ENCODE measurements at regions not wholly inside any gene's neighbourhood (a gene's known extent, or its start where the extent isn't known, plus 50 kb on each side); places are given as distances from the start of the nearest gene placed in this dataset.

DNA sequence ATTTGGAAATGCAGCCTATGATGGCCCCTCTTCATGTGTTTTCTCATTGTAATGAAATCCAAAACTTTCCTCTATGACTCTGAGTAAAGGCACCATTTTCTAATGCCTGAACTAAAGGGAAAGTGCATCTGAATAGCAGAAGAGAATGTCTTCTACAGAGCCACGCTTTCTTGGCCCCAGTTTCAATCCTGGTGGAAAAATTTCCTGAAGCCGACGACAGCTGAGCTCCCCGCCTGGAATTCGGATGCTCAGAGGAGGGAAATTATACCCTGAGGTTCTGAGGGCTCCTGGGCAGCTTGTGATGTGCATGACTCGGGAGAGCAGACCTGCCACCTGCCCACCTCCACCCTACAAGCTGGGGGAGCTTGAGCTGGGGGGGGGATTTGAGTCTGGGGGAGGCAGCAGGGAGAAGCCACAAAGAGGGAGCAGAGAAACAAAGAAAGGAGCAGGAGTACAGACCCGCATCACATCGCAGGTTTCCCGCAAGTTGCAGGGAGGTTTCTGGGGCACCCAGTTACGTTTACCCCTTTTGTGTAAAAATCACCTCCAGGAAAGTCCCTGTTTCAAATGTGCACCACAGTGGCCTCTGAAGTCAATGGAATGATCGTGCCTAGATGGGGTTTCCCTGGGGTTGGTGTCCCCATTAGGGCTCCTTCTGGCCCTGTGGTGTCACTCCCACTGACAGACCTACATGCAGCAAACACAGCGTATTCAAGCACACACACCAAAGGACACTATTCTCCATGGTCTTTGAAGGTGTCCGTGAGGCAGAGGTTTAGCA, 145.6 kb upstream of the RBPJ start:
- ATAC-seq: no peak

GRCh38 chr4:26175905-26176470, 144.8 kb upstream of the RBPJ start:
- TF ChIP-seq SNAI2 (CRISPR knock-in tag; IDR thresholded peaks at IDR 0.05) (no peak), ZFP30 (CRISPR knock-in tag; IDR thresholded peaks at IDR 0.05) (no peak), CSRNP3 (CRISPR knock-in tag; IDR thresholded peaks at IDR 0.05) (no peak), RARB (CRISPR knock-in tag; IDR thresholded peaks at IDR 0.05) (no peak), ZNF565 (CRISPR knock-in tag; conservative IDR thresholded peaks at IDR 0.05; ENCODE audit: low read depth) (no peak), ARNTL (CRISPR knock-in tag; IDR thresholded peaks at IDR 0.05; ENCODE audit: borderline replicate concordance, low read depth) (no peak), ZNF8 (CRISPR knock-in tag; IDR thresholded peaks at IDR 0.05) (no peak), BACH2 (CRISPR knock-in tag; IDR thresholded peaks at IDR 0.05; ENCODE audit: borderline replicate concordance) (no peak), TCF4 (CRISPR knock-in tag; IDR thresholded peaks at IDR 0.05; ENCODE audit: borderline replicate concordance) (no peak), ISL1 (CRISPR knock-in tag; IDR thresholded peaks at IDR 0.05) (no peak), POU6F1 (CRISPR knock-in tag; IDR thresholded peaks at IDR 0.05; ENCODE audit: borderline replicate concordance, low read depth) (no peak), TOX (CRISPR knock-in tag; IDR thresholded peaks at IDR 0.05; ENCODE audit: borderline replicate concordance) (no peak), GLIS3 (CRISPR knock-in tag; IDR thresholded peaks at IDR 0.05) (no peak), OSR1 (CRISPR knock-in tag; IDR thresholded peaks at IDR 0.05) (no peak), CSDC2 (CRISPR knock-in tag; IDR thresholded peaks at IDR 0.05) (no peak), ZC3H10 (CRISPR knock-in tag; IDR thresholded peaks at IDR 0.05) (no peak), ZFP3 (CRISPR knock-in tag; IDR thresholded peaks at IDR 0.05) (no peak)
- TF ChIP-seq, protein P1, sequence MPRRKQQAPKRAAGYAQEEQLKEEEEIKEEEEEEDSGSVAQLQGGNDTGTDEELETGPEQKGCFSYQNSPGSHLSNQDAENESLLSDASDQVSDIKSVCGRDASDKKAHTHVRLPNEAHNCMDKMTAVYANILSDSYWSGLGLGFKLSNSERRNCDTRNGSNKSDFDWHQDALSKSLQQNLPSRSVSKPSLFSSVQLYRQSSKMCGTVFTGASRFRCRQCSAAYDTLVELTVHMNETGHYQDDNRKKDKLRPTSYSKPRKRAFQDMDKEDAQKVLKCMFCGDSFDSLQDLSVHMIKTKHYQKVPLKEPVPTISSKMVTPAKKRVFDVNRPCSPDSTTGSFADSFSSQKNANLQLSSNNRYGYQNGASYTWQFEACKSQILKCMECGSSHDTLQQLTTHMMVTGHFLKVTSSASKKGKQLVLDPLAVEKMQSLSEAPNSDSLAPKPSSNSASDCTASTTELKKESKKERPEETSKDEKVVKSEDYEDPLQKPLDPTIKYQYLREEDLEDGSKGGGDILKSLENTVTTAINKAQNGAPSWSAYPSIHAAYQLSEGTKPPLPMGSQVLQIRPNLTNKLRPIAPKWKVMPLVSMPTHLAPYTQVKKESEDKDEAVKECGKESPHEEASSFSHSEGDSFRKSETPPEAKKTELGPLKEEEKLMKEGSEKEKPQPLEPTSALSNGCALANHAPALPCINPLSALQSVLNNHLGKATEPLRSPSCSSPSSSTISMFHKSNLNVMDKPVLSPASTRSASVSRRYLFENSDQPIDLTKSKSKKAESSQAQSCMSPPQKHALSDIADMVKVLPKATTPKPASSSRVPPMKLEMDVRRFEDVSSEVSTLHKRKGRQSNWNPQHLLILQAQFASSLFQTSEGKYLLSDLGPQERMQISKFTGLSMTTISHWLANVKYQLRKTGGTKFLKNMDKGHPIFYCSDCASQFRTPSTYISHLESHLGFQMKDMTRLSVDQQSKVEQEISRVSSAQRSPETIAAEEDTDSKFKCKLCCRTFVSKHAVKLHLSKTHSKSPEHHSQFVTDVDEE (CRISPR knock-in tag; IDR thresholded peaks at IDR 0.05): no peak
- ATAC-seq: no peak

More for the DNA sequence above, 145.6 kb upstream of the RBPJ start:
- TF ChIP-seq ZFP3 (CRISPR knock-in tag; IDR thresholded peaks at IDR 0.05): no peak

DNA sequence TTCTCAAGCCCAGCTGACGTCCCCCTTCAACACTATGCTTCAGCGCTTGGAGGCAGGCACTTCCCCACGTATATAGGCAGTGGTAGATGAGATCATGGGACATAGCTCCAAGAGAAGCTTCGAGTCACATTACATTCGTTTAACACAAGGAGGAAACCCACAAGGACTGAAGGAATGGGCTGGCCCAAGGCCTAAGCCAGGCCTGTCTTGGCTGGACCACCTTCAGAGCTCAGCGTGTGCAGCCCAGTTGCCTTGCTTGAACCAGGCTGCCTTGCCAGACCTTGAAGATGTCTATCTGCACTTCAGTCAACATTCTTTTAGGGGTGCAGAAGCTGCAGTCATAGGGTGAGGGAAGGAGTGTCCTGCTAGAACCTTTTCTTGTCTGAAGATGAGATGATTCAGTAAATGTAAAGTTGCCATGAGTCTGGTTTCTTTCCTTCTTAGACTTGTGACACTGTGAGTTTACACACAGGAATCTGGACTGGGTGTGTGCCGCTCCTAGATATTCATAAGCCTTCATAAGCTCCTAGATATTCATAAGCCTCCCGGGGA, 144.1 kb upstream of the RBPJ start:
- TF ChIP-seq PATZ1 (CRISPR knock-in tag; IDR thresholded peaks at IDR 0.05; ENCODE audit: borderline replicate concordance) (no peak), RARB (CRISPR knock-in tag; IDR thresholded peaks at IDR 0.05) (no peak), ZNF565 (CRISPR knock-in tag; conservative IDR thresholded peaks at IDR 0.05; ENCODE audit: low read depth) (no peak), ZNF70 (CRISPR knock-in tag; IDR thresholded peaks at IDR 0.05) (no peak), PPARA (CRISPR knock-in tag; IDR thresholded peaks at IDR 0.05; ENCODE audit: borderline replicate concordance) (no peak), TCF4 (CRISPR knock-in tag; IDR thresholded peaks at IDR 0.05; ENCODE audit: borderline replicate concordance) (no peak), SNAI2 (CRISPR knock-in tag; IDR thresholded peaks at IDR 0.05) (no peak), ESRRG (CRISPR knock-in tag; IDR thresholded peaks at IDR 0.05) (no peak), CREB5 (CRISPR knock-in tag; IDR thresholded peaks at IDR 0.05; ENCODE audit: low read depth) (no peak), ZC3H10 (CRISPR knock-in tag; IDR thresholded peaks at IDR 0.05) (no peak), CSDC2 (CRISPR knock-in tag; IDR thresholded peaks at IDR 0.05) (no peak), GLIS3 (CRISPR knock-in tag; IDR thresholded peaks at IDR 0.05) (no peak), ZNF8 (CRISPR knock-in tag; IDR thresholded peaks at IDR 0.05) (no peak)
- no peak for ATAC-seq
